CD14-positive monocyte (primary cell): ENCODE measurements at regions not wholly inside any gene's neighbourhood (a gene's known extent, or its start where the extent isn't known, plus 50 kb on each side); places are given as distances from the start of the nearest gene placed in this dataset.

Source experiments
- DNase-seq, 3 donors: peaks; one replicate each; pipeline ENCODE4 v3.0.0-alpha.2; 2011 to 2022
- H2AFZ ChIP-seq: 2 replicates; pipeline ENCODE4 v1.6.0; 2012; ENCODE audit warnings: mild to moderate bottlenecking, low read depth, low read length, inconsistent platforms; ENCODE audit not compliant: insufficient read depth, poor library complexity, severe bottlenecking
- H3K27ac ChIP-seq, 2 donors: 1 replicate in 1 of 2; 2 replicates in 1 of 2; pipeline ENCODE4 v1.5.1; 2012 to 2013; ENCODE audit warnings: low read length in 2 of 2, control low read depth in 1 of 2, inconsistent platforms in 1 of 2, low read depth in 1 of 2, mild to moderate bottlenecking in 1 of 2
- H3K27me3 ChIP-seq, 2 donors: one replicate each; pipeline versions ENCODE4 v1.6.0 to v1.6.1; 2011 to 2013; ENCODE audit warnings: low read length in 2 of 2; ENCODE audit not compliant: control insufficient read depth in 2 of 2, insufficient read depth in 2 of 2
- H3K36me3 ChIP-seq, 2 donors: replicated peaks in 1 of 2; 1 replicate in 1 of 2; 2 replicates in 1 of 2; pipeline versions ENCODE4 v1.5.1 to v1.6.1; 2012 to 2013; ENCODE audit warnings: low read length in 2 of 2, control low read depth in 1 of 2, inconsistent platforms in 1 of 2, mild to moderate bottlenecking in 1 of 2; ENCODE audit not compliant: insufficient read depth in 2 of 2, control insufficient read depth in 1 of 2
- H3K4me1 ChIP-seq, 2 donors: 1 replicate in 1 of 2; 2 replicates in 1 of 2; pipeline versions ENCODE4 v1.5.1 to v1.6.1; 2012 to 2013; ENCODE audit warnings: low read length in 2 of 2, control low read depth in 1 of 2, inconsistent platforms in 1 of 2, mild to moderate bottlenecking in 1 of 2, moderate library complexity in 1 of 2; ENCODE audit not compliant: insufficient read depth in 2 of 2, control insufficient read depth in 1 of 2
- H3K4me2 ChIP-seq: replicated peaks from 2 replicates; pipeline ENCODE3; 2012; ENCODE audit warnings: low read length, moderate library complexity, mild to moderate bottlenecking; ENCODE audit not compliant: poor library complexity, severe bottlenecking; ENCODE audit errors: extremely low read depth
- H3K4me3 ChIP-seq, 3 experiments: fragments of 200-600 bp in 1 of 3; sonication (generic) in 1 of 3; replicated peaks in 1 of 3; 1 replicate in 2 of 3; 2 replicates in 1 of 3; pipeline ENCODE4 v1.5.1; 2011 to 2013; ENCODE audit warnings: low read length in 3 of 3, mild to moderate bottlenecking in 3 of 3, control low read depth in 2 of 3, low read depth in 2 of 3, inconsistent platforms in 1 of 3, moderate library complexity in 1 of 3
- H3K79me2 ChIP-seq: 2 replicates; pipeline ENCODE4 v1.6.0; 2012; ENCODE audit warnings: mild to moderate bottlenecking, control low read depth, inconsistent platforms, low read length, moderate library complexity; ENCODE audit not compliant: insufficient read depth
- H3K9ac ChIP-seq: 2 replicates; pipeline ENCODE4 v1.6.0; 2017; ENCODE audit warnings: low read length, mild to moderate bottlenecking; ENCODE audit not compliant: insufficient read depth, poor library complexity, severe bottlenecking
- H3K9me3 ChIP-seq, 2 donors: replicated peaks in 1 of 2; 1 replicate in 1 of 2; 2 replicates in 1 of 2; pipeline versions ENCODE4 v1.5.1 to v1.6.1; 2012 to 2013; ENCODE audit warnings: low read length in 2 of 2, control low read depth in 1 of 2; ENCODE audit not compliant: control insufficient read depth in 1 of 2, insufficient read depth in 1 of 2
- H4K20me1 ChIP-seq: 2 replicates; pipeline ENCODE4 v1.6.0; 2012; ENCODE audit warnings: mild to moderate bottlenecking, low read length, control low read depth, moderate library complexity; ENCODE audit not compliant: insufficient read depth
- H3K27ac Mint-ChIP-seq, 7 donors: one replicate each; pipeline ENCODE4 v1.8.0; 2020; ENCODE audit warnings: mild to moderate bottlenecking in 7 of 7, mixed read lengths in 7 of 7, moderate library complexity in 6 of 7, inconsistent platforms in 2 of 7
- H3K27me3 Mint-ChIP-seq, 3 donors: one replicate each; pipeline ENCODE4 v1.8.0; 2021 to 2022; ENCODE audit warnings: low read depth in 3 of 3, mild to moderate bottlenecking in 3 of 3, mixed read lengths in 3 of 3, moderate library complexity in 3 of 3, inconsistent platforms in 1 of 3
- H3K36me3 Mint-ChIP-seq, 2 donors: one replicate each; pipeline ENCODE4 v1.8.0; 2020; ENCODE audit warnings: mixed read lengths in 2 of 2, inconsistent platforms in 1 of 2, mild to moderate bottlenecking in 1 of 2
- H3K4me1 Mint-ChIP-seq: one replicate; pipeline ENCODE4 v1.8.0; 2020; ENCODE audit warnings: mild to moderate bottlenecking, mixed read lengths
- H3K4me3 Mint-ChIP-seq, 2 donors: one replicate each; pipeline ENCODE4 v1.8.0; 2020; ENCODE audit warnings: mild to moderate bottlenecking in 2 of 2, mixed read lengths in 2 of 2, moderate library complexity in 1 of 2
- H3K9me3 Mint-ChIP-seq, 7 donors: one replicate each; pipeline ENCODE4 v1.8.0; 2020 to 2022; ENCODE audit warnings: mixed read lengths in 7 of 7, mild to moderate bottlenecking in 6 of 7, moderate library complexity in 6 of 7, inconsistent platforms in 2 of 7
- CTCF ChIP-seq: fragments of 200-600 bp; IDR thresholded peaks from one replicate; pipeline ENCODE4 v1.8.0; 2022; ENCODE audit warnings: antibody characterized with exemption, mild to moderate bottlenecking
- WGBS: methylation state at CpG from one replicate; pipeline ENCODE4 v1.1.5; 2013; ENCODE audit warnings: missing lambda C conversion rate; ENCODE audit not compliant: insufficient coverage; 5-methylcytosine and 5-hydroxymethylcytosine counted together
- intact Hi-C, 2 donors: fragments of 100-400 bp; cut with micrococcal nuclease; formaldehyde crosslinking; loops; one replicate each; pipeline versions ENCODE4 v1.15.0 to v1.15.1; 2023

- peaks cover 0 to 4% (median 0%) of the 10 kb centered on the region in 3 donors for H3K27me3 Mint-ChIP-seq
- peaks cover 0 to 8% (median 3%) of the 10 kb centered on the region in 7 donors for H3K9me3 Mint-ChIP-seq
- Histone ChIP-seq H4K20me1 (no peaks in the 10 kb centered on the region), H3K79me2 (no peaks in the 10 kb centered on the region), H3K4me2 (no peak overlapping the region), H3K4me1 (no peaks in the 10 kb centered on the region), H2AFZ (no peak overlapping the region), H3K27ac (no peak overlapping the region), H3K9ac (no peak overlapping the region), H3K27me3 (no peaks in the 10 kb centered on the region), H3K9me3 (peaks cover 0 to 4% of the 10 kb centered on the region in 2 donors), H3K4me3 (no peak overlapping the region), H3K36me3 (no peaks in the 10 kb centered on the region)
- H3K4me3 Mint-ChIP-seq = no peak overlapping the region
- H3K27ac Mint-ChIP-seq = no peak overlapping the region
- H3K36me3 Mint-ChIP-seq = no peaks in the 10 kb centered on the region
- no CpG with 5 or more reads among the region's 1 CpG for WGBS
- intact Hi-C loops = no loop called here
- no peak for DNase-seq
- no peaks in the 10 kb centered on the region for H3K4me1 Mint-ChIP-seq
- no peak for TF ChIP-seq CTCF
These were observed 284.1 kb downstream of the TDRD15 start for GRCh38 chr2:21407851-21408250.

GRCh38 chr2:21411741-21412140 lies 288.0 kb downstream of the TDRD15 start:
- WGBS = 71% methylated on average over 2 of the region's 5 CpGs
- Histone ChIP-seq H2AFZ (no peak overlapping the region), H3K27ac (no peak overlapping the region), H3K79me2 (no peaks in the 10 kb centered on the region), H3K27me3 (no peaks in the 10 kb centered on the region), H3K4me2 (no peak overlapping the region), H3K9me3 (peaks cover 0 to 4% of the 10 kb centered on the region in 2 donors), H3K9ac (no peak overlapping the region), H3K36me3 (no peaks in the 10 kb centered on the region), H3K4me3 (no peak overlapping the region), H3K4me1 (no peaks in the 10 kb centered on the region), H4K20me1 (no peaks in the 10 kb centered on the region)
- Mint-ChIP-seq H3K27me3 (peaks cover 0 to 6% (median 0%) of the 10 kb centered on the region in 3 donors), H3K36me3 (no peaks in the 10 kb centered on the region), H3K4me3 (no peak overlapping the region), H3K9me3 (peaks cover 0 to 9% (median 3%) of the 10 kb centered on the region in 7 donors), H3K27ac (no peak overlapping the region), H3K4me1 (no peaks in the 10 kb centered on the region)
- TF ChIP-seq CTCF = no peak
- DNase-seq = no peak
- intact Hi-C loops = no loop called here
